ENCODE measurements at regions not wholly inside any gene's neighbourhood (a gene's known extent, or its start where the extent isn't known, plus 50 kb on each side); places are given as distances from the start of the nearest gene placed in this dataset.
"Not testable (repeated sequence)": the region's sequence is repeated elsewhere in the genome, so short reads cannot be mapped to it uniquely, and the experiment has no call there.

DNA sequence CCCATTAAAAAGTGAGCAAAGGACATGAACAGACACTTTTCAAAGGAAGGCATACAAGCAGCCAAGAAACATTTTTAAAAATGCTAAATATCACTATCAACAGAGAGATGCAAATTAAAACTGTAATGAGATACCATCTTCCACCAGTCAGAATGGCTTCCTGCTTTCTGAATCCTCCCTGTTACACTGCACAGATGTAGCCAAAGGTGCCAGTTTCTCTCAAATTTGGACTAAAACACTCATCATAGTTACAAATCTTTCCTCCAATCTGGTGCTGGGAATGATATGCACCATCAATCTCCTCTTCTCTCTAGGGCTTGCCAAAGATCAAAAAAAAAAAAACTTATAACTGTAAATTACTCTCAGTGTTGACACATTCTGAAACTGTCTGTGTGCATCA, 311.8 kb upstream of the CLEC14A start:
- DNase-seq (ENCODE audit: low spot score) = no peak

DNA sequence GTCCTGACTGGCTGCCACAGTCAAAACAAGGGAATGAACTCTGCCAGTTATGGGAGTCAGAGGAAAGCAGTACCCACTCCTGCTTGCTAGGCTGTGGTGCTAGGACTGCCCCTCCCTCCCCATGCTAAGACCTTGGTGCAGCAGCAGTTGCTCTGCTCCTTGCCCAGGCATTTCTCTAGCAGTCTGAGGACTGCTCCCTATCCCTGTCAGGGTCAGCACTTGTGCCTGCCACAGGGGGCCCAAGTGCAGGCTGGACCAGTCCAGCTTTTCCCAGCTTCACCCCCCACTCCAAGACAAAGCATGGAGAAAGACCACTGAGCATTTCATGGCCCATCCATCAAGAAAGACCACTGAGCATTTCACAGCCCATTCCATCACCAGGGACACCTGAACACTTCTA, 305.8 kb upstream of the CLEC14A start:
- no peak for DNase-seq (ENCODE audit: low spot score)

DNA sequence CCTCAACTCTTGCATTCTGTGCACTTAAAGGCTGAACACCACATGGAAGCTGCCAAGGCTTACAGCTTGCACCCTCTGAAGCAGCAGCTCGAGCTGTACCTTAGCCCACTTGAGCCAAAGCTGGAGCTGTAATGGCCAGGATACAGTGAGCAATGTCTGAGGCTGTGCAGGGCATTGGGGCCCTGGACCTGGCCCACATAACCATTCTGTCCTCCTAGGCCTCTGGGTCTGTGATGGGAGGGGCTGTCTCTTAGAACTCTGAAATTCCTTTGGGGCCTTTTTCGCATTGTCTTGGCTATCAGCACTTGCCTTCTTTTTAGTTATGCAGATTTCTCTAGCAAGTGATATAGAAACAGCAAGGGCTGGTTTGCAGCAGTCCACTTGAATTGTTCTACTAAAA, 303.8 kb upstream of the CLEC14A start:
- DNase-seq (ENCODE audit: low spot score) = no peak

DNA sequence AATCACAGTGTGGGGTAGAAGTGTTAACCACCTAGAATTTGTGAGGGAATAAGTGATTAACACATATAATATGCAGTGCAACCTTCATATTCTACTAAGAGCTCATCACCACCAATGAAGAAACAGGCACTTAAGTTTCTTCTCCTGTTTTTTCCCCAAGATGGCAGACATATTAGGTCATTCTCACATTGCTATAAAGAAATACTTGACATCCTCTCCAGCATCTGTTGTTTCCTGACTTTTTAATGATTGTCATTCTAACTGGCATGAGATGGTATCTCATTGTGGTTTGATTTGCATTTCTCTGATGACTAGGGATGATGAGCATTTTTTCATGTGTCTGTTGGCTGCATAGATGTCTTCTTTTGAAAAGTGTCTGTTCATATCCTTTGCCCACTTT, 301.5 kb upstream of the CLEC14A start:
- DNase-seq (ENCODE audit: low spot score) = not testable (repeated sequence)

DNA sequence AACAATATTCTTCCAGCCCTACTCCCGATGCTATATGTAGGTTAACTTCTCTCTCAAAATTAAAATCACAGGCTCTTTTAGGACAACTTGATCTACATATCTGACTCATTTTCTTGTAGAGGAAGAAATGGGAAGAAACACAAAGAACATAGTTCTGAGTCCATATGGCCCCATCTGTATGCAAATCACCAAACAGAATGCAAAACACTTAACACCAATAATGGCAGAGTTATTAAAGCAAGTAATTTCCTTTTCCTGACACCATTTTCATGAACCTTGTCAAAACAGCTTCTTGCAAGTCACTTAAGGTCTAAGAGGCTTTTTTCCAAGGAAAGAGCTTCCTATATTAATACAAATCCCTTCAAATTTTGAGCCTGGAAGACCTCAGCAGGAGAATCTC, 300.4 kb upstream of the CLEC14A start:
- no peak for DNase-seq (ENCODE audit: low spot score)

DNA sequence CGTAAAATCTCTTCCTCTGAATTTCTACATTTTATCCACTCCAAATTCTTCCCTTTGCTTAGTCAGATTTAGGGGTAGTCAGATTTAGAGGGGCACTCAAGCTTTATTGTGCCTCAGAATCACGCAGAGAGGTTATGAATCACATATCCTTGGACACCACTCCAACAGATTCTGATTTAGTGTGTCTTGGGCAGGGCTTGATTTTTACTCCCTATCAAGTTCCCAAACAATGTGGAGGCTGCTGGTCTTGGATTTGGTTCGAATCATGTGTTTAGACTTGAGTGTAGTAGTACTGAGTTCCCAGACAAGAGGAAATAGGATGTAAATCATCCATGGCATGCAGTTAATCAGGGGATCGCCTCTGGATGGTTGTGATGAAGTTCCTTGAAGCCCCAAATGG, 298.1 kb upstream of the CLEC14A start:
- no peak for DNase-seq (ENCODE audit: low spot score)

DNA sequence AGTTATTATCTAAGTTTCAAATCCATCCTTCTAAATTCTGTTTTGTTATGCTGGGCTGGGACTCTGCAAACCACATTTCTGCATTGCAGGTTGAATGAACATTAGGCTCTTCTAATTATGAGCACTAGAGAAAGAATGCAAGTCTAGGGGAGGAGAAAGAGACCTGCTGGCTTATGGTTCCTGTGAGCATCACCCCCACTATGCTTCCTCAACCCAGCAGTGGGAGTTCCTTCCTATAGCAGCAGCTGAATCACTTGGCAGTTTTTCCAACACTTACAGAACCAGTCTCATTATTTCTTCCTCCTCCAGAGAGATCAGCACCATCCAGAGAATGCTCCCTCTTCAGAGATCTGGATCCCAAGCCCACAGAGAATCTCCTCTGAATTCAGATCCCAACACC, 297.7 kb upstream of the CLEC14A start:
- DNase-seq (ENCODE audit: low spot score) = no peak

DNA sequence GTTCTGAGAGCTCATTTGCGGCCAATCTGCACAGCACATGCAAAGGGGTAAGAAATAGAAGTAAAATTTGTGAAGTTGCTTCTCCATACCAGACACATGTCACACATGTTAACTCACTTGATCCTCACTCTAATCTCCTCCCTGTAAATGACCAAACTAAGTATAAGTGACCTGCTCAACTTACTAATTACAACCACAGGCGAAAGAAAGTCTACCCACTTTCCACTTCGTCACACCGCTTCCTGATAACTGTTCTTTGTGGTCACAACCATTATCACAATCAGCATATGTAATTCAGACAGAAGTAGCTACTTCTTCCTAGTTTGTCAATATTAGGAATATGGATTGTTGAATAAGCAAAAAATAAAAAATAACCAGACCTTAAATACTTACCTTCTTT, 293.7 kb upstream of the CLEC14A start:
- no peak for DNase-seq (ENCODE audit: low spot score)

DNA sequence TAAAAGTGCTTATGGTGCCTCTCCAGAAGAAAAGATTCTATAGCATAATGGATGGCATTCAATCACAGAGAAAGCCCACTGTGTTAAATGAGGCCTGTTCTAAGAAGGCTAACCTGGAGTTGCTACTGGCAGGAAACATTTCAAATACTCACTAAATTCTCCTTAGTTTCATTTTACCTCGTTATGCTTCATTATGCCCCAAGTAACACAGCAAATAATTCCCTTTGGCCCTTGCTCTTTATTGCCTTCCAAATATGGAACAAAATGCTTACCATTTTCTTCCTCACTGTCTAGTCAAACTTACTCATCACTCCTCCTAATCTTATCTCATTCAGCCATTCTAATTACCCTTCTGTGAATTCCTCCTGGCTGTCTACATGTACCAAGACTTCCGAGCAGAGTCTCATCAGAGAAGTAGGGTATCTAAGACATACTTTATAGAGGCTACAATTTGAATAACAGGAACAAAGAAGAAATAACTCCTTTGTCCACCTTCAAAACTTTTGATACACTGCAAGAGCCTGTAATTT, 292.1 kb upstream of the CLEC14A start:
- DNase-seq (ENCODE audit: low spot score) = no peak

DNA sequence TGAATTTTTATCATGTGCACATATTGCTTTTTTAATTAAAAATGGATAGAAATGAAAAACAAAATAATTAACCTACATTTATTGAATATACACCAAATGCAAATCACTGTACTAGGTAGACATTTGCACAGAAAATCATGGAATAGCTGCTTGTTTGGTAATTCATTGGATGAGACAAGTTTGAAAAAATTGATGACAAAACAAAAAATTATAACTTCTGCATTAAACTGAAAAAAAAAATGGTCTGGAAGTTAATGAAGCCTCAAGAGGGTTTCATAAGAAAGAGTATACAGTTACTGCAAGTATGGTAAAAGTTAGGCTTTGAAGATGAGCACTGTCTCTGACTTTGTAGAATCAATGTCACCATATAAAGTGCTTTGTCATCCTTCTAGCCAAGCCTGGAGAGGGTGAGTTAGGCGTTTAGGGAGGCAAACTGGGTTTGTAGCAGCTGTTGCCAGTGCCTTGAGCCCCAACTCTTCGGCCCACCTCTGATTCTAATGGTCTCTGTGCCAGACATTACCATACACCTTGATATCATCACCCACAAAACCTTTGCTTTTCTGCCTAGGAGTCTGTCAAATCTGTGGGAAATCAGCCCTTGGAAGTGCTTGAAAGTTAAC, 291.1 kb upstream of the CLEC14A start:
- DNase-seq (ENCODE audit: low spot score) = no peak

DNA sequence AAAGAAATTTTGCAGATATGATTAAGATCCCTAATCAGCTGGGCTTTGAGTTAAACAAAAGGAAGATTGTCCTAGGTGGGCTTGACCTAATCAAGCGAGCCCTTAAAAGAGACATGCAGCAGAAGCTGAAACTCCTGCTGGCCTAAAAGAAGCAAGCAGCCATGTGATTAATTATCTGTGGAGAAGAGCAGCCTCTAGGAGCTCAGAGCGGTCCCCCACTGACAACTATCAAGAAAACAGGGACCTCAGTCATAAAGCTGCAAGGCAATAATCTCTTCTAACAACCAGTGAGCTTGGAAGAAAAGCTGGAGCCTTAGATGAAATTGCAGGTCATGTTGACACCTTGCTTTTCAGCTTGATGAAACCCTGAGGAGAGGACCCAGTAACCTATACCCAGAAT, 288.9 kb upstream of the CLEC14A start:
- no peak for DNase-seq (ENCODE audit: low spot score)

DNA sequence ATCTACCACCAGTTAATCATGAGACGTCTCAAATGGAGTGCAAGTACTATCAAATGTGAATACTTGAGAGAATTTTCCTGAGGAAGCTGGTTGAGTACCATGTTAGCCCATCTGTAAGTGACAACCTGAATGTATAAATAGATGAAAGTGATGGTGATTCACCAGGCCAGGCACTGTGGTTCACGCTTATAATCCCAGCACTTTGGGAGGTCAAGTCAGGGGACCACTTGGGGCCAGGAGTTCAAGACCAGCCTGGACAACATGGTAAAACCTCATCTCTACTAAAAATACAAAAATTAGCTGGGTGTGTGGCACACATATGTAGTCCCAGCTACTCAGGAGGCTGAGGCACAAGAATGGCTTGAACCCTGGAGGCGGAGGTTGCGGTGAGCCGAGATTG, 288.0 kb upstream of the CLEC14A start:
- not testable (repeated sequence) for DNase-seq (ENCODE audit: low spot score)

DNA sequence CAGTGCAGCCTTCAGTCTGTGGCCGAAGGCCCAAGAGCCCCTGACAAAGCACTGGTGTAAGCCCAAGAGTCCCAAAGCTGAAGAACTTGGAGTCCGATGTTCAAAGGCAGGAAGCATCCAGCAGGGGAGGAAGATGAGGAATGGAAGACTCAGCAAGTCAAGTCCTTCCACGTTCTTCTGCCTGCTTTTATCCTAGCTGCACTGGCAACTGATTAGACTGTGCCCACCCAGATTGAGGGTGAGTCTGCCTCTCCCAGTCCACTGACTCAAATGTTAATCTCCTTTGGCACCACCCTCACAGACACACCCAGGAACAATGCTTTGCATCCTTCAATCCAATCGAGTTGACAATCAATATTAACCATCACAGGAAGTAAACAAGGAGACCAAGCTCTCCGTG, 282.2 kb upstream of the CLEC14A start:
- not testable (repeated sequence) for DNase-seq (ENCODE audit: low spot score)

DNA sequence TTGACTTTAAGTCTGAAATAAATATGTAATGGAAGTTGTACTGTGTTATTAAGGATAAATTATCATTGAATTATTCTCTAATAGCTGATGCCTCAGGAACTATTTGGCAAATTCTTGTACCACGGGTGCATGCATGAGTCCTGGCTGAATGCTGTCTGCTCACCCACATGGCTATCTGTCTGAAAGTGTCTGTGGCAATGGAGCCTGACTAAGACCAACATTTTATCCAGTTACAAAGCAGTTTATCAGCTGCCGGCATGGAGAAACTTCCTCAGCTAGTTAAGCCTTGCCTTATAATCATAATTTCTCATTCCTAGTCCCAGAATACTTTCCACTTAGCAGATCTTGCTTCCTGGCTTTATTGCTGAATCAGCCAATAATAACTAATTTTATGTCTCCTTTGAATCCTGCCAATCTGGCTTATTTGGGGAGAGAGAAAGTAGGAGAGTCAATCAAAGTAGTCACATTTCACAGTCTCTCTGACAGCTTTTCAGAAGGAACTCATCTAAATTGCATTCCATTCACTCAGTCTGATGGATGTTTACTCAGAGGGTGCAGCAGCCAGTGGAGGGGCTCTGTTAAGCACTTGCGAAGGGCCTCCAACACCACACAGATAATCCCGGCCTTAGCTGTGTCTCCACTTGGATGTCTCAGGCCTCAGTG, 280.6 kb upstream of the CLEC14A start:
- DNase-seq (ENCODE audit: low spot score) = no peak

DNA sequence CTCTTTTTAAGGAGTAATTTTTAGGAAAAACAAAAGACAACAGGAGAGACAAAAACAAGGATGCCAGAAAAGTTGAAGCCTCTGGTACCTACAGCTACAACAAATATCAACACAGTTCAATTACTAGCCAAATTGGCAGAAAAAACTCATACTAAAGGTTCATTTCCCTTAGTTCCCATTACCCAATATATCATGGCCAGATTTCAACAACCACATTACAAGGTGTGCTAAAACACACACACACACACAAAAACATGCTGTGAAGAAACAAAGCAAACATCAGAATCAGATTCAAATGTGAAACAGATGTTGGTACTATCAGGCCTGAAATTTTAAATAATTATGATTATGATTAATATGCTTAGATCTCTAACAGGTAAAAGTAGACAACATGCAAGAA, 272.7 kb upstream of the CLEC14A start:
- no peak for DNase-seq (ENCODE audit: low spot score)

DNA sequence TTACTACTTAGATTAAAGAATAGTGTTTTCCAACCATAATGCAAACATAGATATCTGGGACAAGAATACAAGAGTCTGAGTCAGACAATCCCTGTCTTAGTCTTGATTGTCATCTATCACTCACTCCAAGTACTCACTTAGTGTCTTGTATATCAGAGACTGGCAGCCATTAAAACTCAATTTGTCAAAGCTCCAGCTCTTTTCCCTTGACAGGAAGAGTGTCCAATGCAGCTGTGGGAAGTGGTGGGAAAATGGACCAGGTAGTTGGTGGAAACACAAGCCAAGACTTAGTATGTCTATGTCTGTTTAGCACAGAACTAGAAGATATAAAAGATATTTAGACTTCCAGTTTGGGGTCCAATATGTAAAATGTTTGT, 271.6 kb upstream of the CLEC14A start:
- DNase-seq (ENCODE audit: low spot score) = no peak

DNA sequence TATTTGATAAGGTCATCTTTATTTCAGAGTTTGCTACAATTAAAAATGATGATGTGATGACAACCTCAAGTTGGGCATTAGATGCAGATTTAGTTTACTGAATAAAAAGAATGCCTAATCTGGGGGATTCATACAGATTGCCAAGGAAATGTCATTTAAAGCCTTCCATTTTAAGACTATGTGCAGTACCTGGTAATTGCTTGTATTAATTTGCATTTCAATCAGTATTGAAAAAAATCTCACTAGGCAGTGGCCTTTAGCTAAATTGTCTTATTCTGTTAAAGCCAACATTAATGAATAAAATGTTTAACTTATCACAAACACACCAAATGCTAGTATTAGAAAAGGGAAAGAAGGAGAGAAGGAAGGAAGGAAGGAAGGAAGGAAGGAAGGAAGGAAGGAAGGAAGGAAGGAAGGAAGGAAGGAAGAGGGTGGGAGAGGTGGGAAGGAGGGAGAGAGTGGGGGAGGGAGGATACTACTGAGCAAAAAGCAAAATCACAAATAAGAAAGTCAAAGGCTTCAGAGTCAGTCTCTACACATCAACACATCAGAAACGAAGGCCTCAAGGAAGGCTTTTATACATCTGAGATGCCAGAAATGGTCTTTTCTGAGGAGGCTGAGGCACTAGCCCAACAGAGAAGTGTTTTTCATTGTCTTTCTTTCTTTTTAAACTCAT, 271.1 kb upstream of the CLEC14A start:
- no peak for DNase-seq (ENCODE audit: low spot score)

DNA sequence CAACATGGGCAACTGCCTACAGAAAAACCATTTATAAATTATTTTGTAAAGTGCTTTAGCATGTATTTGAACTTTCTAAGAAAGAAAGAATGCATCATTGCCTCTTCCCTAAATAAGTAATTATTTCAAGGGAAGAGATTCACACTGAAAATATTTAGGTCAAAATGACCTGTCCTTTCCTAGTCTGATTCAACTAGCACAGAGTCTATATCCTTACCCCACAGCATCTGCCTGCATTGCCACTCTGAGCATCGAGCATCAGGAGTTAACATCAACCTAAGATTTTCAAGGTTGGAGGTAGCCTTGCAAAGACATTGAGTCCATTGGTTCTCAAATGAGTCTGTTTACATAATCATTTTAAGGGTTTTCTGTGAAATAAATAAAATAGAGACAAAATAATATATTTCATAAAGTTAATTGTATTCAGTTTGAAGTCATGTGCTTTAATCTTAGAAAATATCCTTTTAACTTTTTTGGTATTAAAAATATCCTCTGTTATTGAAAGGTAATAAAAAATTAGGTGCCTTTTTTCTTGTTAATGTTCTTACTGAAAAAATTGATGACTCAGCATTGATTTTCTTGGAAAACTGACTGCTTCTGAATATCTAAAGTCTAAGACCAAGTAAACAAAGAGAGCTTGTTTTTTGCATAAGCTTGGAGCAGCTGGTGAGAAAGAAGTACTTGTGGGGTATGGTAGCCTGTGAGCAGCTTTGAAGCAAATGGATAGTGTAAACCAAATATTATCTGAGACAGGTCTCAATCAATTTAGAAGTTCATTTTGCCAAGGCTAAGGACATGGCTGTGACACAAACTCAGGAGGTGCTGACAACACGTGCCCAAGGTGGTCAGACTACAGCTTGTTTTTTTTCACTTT, 269.0 kb upstream of the CLEC14A start:
- no peak for DNase-seq (ENCODE audit: low spot score)

DNA sequence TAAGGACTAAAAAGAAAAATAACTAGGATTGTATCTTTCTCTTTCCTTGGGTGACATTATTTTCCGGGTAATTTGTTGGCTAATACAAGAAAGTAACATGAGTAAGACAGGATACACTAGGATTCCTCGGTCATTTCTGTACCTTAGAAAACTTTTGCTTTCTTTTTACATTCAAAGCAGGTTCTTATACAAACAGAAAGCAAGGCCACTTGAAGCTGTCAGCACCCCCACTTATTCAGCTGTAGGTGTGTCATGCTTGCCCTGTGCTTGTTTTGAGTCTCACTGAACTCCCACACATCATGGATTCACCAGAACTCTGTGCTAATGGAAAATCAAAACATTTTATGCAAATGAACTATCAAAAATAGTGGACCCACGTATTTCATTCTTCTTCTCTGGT, 266.8 kb upstream of the CLEC14A start:
- no peak for DNase-seq (ENCODE audit: low spot score)

DNA sequence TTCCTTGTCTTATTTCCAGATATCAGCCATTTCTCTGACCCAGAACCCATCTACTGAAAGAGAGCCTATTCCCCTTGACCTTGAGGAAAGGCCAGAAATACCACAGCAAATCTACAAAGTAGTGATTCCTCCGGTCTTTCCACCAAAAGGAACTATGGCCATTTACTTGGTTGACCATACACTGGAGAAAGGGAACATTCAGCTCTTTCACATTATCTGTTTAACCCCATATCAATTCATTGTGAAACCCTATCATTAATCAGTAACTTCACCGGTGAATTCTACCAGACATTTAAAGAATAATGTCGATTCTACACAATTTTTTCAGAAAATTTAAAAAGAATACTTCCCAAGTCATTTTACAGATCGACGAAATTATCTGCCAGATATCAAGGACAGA, 265.7 kb upstream of the CLEC14A start:
- DNase-seq (ENCODE audit: low spot score) = no peak

DNA sequence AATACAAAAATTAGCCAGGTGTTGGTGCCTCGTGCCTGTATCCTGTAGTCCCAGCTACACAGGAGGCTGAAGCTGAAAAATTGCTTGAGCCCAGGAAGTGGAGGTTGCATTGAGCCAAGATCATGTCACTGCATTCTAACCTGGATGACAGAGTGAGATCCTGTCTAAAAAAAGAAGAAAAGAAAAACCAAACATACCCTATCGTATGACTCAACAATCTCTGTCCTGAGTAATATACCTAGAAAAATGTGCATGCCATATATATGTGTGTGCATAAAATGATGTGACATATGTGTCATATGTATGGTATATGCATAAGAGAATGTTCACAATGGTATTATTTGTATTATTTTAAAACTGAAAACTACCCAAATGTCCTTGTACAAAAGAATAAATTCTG, 261.5 kb upstream of the CLEC14A start:
- no peak for DNase-seq (ENCODE audit: low spot score)

DNA sequence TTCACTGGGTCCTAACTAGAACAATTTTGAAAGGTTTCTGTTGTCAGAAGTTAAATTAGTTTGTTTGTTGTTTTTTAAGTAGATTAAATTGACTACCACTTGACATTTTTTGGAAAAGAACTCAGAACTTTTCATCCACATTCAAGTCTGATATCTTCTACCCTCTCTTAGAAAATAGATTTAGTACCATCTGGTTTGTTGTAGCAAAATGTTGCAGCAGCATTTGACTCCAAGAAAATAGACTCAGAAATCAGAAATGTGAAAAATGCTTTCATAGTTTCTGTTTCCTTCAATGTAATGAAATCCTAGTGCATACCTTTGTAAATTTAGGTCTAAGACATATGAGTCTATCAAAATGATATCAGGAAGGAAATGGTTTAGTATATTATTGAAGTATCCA, 256.3 kb upstream of the CLEC14A start:
- no peak for DNase-seq (ENCODE audit: low spot score)

DNA sequence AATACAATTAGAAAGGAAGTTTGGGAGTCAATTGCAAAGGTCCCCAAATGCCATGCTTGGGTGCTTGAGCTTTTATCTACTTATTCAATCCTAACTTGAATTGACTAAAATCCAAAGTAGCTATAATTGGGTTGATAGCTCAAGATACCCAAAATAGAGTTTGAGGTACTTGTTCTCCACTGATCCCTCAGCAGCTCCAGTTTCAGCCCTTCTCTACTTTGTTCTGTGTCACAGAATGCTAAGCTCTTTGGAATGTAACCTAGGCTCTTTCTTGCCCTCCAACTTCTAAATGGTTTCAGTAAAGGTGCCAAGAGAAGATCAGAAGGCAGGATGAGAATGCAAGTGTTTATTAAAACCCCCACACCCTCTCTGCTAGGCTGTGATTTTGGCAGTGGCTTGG, 251.4 kb upstream of the CLEC14A start:
- no peak for DNase-seq (ENCODE audit: low spot score)

All from HuH-7 (cell line).